AG08395 (cell line): ENCODE measurements at regions not wholly inside any gene's neighbourhood (a gene's known extent, or its start where the extent isn't known, plus 50 kb on each side); places are given as distances from the start of the nearest gene placed in this dataset.
"Not testable (repeated sequence)": the region's sequence is repeated elsewhere in the genome, so short reads cannot be mapped to it uniquely, and the experiment has no call there.

Experiments used
- DNase-seq: peaks from one replicate; pipeline ENCODE4 v3.0.0; 2012; ENCODE audit warnings: mixed read lengths, low spot score

GRCh38 chr15:56808160-56808559 is 74.9 kb upstream of the ZNF280D start:
- no peak for DNase-seq

GRCh38 chr15:56806148-56806536 is 72.8 kb upstream of the ZNF280D start:
- no peak for DNase-seq

DNA sequence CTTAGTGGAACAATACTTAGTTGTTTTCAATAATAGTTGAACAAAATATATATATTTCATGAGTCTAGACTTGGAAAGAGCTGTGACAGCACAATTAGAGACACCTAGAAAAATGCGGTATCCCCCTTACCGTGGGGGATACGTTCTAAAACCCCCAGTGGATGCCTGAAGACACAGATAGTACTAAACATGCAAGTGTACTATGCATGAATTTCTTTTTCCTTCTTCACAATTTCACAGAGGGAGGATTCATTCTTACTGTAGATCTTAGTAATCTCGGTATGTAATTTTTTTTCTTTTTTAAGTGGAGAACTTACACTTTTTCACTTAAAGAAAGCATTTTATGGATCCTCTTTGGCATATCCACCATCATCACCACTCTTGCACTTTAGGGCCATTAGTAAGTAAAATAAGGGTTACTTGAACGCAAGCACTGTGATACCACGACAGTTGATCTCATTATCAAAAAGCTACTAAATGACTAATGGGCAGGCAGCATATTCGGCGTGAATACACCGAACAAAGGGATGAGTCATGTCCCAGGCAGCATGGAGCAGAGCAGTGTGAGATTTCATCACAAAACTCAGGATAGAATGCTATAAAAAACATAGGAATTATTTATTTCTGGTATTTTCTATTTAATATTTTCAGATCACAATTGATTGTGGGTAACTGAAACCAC is 72.3 kb upstream of the ZNF280D start:
- DNase-seq, result peak; percentile 82

GRCh38 chr15:56804938-56805337 is 71.6 kb upstream of the ZNF280D start:
- DNase-seq, result no peak

DNA sequence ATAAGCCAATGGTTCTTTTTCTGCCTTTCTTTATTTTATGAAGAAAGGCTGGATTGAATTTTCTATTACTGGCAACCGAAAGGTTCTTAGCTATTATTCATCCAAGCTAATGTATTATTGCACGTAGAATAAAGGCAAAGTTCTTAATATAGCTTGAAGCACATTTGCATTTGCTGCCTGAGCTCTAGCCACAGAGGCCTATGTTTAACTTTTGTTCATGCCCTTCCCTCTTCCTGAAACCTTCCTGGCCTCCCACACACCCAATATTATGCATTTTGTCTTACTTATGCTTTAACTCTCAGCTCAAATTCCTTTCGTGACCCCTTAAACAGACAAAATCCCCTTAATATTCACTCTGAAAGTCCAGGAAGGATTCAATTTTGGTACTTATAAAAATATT is 71.0 kb upstream of the ZNF280D start:
- DNase-seq, result no peak

DNA sequence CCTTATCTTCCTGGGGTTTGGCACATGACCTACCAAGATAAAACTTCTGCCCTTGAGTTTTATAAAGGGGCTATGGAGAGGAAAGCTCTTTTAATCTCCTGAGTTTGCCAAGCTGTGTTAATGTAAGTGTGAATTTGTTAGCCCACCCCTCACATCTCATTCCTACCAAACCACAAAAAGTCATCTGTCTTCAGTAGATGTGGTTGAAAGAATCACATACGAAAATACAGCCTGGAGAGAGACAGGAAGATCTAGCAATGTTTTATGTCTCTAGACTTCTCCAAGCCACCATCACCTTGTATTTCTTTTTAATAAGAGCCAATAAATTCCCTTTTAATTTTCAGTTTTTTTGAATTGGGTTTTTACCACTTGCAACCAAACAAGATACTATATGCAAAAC is 68.9 kb upstream of the ZNF280D start:
- no peak for DNase-seq

GRCh38 chr15:56798639-56799038 is 65.3 kb upstream of the ZNF280D start:
- no peak for DNase-seq

- DNase-seq, result no peak
Measured at GRCh38 chr15:56797720-56798275, 64.5 kb upstream of the ZNF280D start.

- no peak for DNase-seq
Measured at GRCh38 chr15:56795502-56795901, 62.2 kb upstream of the ZNF280D start.

DNA sequence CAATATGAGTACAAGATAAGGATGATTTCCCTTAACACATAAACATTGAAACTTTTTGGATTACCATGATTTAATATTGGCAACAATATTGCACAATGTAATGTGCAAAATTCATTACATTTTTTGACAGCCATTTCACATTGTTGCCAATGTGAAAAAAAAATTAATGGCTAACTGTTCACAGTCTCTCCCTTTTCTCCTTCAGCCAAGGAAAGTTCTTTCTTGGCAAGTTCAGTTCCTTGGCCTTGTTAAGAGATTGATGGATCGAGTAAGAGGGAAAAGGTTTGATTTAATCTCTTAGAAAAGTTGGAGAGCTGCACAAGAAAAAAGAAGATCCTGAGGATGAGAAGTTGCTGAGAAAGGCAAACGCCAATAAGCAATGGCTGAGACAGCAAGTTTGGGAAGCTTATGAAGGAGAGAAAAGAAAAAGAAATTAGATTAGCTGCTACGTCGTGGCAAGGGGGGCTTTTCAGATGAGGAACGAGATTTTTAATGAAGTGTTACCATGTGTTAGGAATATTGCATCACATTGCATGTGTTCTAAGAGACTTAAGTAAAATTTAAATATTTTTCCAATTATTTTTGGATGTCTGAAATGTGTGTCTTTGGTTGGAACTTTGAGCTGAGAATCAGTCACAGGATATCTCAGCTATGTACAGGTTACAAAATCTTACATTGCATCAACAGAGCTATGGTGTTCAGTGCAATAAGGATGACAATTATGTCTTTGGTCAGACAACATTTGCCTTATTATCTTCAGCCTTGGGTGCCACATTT is 61.4 kb upstream of the ZNF280D start:
- no peak for DNase-seq

GRCh38 chr15:56794165-56794552 is 60.9 kb upstream of the ZNF280D start:
- no peak for DNase-seq

GRCh38 chr15:56792211-56792610 is 58.9 kb upstream of the ZNF280D start:
- no peak for DNase-seq

- DNase-seq, result not testable (repeated sequence)
Measured at GRCh38 chr15:56791521-56791920, 58.2 kb upstream of the ZNF280D start.

DNA sequence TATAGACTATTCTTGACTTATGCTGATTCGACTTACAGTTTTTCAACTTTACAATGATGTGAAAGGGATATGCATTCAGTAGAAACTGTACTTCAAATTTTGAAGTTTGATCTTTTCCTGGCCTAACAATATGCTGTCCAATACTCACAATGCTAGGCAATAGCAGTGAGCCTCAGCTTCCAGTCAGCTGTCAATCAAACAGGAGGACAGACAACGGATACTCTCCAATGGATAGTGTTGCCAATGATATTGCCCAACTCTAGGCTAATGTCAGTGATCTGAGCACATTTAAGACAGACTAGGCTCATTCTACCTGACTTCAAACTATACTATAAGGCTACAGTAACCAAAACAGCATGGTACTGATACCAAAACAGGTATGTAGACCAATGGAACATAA is 55.0 kb upstream of the ZNF280D start:
- no peak for DNase-seq

GRCh38 chr15:56786966-56787365 is 53.7 kb upstream of the ZNF280D start:
- DNase-seq, result peak; percentile 48

- no peak for DNase-seq
Measured at GRCh38 chr15:56783857-56784661, 50.8 kb upstream of the ZNF280D start.

DNA sequence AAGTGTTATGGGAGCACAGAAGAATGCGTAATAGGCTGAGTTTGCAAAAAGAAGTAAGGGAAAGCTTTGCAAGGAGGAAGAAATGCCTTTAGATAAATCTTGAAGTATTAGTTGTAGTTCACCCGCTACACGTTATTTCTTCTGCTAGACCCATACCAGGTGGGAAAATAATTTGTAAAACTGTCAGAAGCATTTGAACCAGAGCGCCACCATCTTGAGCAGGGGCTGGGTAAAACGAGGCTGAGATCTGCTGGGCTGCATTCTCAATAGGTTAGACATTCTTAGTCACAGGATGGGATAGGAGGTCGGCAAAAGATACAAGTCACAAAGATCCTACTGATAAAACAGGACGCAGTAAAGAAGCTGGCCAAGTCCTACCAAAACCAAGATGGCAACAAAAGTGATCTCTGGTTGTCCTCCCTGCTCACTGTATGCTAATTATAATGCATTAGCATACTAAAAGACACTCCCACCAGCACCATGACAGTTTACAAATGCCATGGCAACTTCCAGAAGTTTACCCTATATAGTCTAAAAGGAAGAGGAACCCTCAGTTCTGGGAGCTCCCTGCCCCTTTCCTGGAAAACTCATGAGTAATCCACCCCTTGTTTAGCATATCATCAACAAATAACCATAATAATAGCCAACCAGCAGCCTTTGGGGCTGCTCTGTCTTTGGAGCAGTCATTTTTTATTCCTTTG is 50.0 kb upstream of the ZNF280D start:
- no peak for DNase-seq
